Uterus (tissue), 3 donors: ENCODE measurements at regions not wholly inside any gene's neighbourhood (a gene's known extent, or its start where the extent isn't known, plus 50 kb on each side); places are given as distances from the start of the nearest gene placed in this dataset.

ENCODE experiments used
- DNase-seq, 2 donors: peaks; one replicate each; pipeline ENCODE4 v3.0.0-alpha.2; 2019 to 2020
- H3K27ac ChIP-seq, 2 donors: fragments of 200-600 bp; sonication (generic); 1 replicate in 1 of 2; 2 replicates in 1 of 2; pipeline ENCODE4 v1.5.1; 2016 to 2018
- H3K27me3 ChIP-seq, 2 donors: fragments of 200-600 bp; sonication (generic); one replicate each; pipeline ENCODE4 v1.5.1; 2018 to 2019; ENCODE audit warnings: control low read depth in 1 of 2
- H3K36me3 ChIP-seq, 2 donors: fragments of 200-600 bp; sonication (generic); one replicate each; pipeline ENCODE4 v1.5.1; 2019; ENCODE audit warnings: control low read depth in 1 of 2
- H3K4me1 ChIP-seq, 2 donors: fragments of 200-600 bp; sonication (generic); one replicate each; pipeline ENCODE4 v1.5.1; 2018 to 2019; ENCODE audit warnings: control low read depth in 1 of 2
- H3K4me3 ChIP-seq, 2 donors: fragments of 200-600 bp; sonication (generic); 1 replicate in 1 of 2; 2 replicates in 1 of 2; pipeline ENCODE4 v1.5.1; 2018 to 2019; ENCODE audit warnings: mild to moderate bottlenecking in 1 of 2
- H3K9me3 ChIP-seq, 2 donors: fragments of 200-600 bp; sonication (generic); one replicate each; pipeline ENCODE4 v1.5.1; 2019; ENCODE audit warnings: control low read depth in 1 of 2
- POLR2A ChIP-seq, 2 donors: fragments of 450-650 bp; IDR thresholded peaks; one replicate each; pipeline ENCODE4 v1.6.1; 2016; ENCODE audit warnings: antibody characterized with exemption in 2 of 2, mild to moderate bottlenecking in 1 of 2, moderate library complexity in 1 of 2
- intact Hi-C: fragments of 100-400 bp; cut with DNase I; formaldehyde crosslinking; loops from one replicate; pipeline ENCODE4 v1.15.1; 2023; ENCODE audit warnings: low total_unique reads
- TF ChIP-seq, protein P1 (sequence below), 4 experiments: fragments of 200-600 bp in 2 of 4; fragments of 450-650 bp in 2 of 4; sonication (generic) in 2 of 4; IDR thresholded peaks; one replicate each; pipeline ENCODE4 v1.5.1; 2016 to 2019; ENCODE audit warnings: antibody characterized with exemption in 4 of 4, mild to moderate bottlenecking in 2 of 4, moderate library complexity in 1 of 4
- donor health status: DM: yes; HTN: yes; CAD: no.

DNA sequence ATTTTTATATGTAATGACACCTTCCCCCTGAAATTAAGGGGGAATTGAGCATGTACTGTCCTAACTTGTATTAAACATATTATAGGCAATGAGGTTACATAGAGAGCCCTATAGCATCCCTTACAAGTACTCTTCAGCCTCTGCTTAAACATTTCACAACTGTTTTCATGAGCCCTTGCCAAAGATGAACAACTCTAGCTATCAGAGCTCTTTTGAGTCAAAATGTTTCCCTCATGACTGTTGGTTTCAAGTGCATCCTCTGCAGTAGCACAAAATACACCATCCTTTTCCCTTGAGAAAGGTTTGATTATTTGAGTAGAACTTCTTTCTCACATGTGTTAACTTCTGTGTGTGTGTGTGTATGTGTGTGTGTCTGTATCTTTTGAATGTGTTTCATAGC is 1157.6 kb upstream of the CELF2 start:
- DNase-seq: no peak
- H3K4me3 ChIP-seq: no peak overlapping the region
- intact Hi-C loops: no loop called here
- no peak for TF ChIP-seq POLR2A (IDR thresholded peaks at IDR 0.05)
- TF ChIP-seq, protein P1, sequence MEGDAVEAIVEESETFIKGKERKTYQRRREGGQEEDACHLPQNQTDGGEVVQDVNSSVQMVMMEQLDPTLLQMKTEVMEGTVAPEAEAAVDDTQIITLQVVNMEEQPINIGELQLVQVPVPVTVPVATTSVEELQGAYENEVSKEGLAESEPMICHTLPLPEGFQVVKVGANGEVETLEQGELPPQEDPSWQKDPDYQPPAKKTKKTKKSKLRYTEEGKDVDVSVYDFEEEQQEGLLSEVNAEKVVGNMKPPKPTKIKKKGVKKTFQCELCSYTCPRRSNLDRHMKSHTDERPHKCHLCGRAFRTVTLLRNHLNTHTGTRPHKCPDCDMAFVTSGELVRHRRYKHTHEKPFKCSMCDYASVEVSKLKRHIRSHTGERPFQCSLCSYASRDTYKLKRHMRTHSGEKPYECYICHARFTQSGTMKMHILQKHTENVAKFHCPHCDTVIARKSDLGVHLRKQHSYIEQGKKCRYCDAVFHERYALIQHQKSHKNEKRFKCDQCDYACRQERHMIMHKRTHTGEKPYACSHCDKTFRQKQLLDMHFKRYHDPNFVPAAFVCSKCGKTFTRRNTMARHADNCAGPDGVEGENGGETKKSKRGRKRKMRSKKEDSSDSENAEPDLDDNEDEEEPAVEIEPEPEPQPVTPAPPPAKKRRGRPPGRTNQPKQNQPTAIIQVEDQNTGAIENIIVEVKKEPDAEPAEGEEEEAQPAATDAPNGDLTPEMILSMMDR (IDR thresholded peaks at IDR 0.05): no peak
- H3K27ac ChIP-seq: no peak overlapping the region
- no peaks in the 10 kb centered on the region for H3K36me3 ChIP-seq
- H3K9me3 ChIP-seq: no peaks in the 10 kb centered on the region
- H3K4me1 ChIP-seq: no peaks in the 10 kb centered on the region
- no peaks in the 10 kb centered on the region for H3K27me3 ChIP-seq

DNA sequence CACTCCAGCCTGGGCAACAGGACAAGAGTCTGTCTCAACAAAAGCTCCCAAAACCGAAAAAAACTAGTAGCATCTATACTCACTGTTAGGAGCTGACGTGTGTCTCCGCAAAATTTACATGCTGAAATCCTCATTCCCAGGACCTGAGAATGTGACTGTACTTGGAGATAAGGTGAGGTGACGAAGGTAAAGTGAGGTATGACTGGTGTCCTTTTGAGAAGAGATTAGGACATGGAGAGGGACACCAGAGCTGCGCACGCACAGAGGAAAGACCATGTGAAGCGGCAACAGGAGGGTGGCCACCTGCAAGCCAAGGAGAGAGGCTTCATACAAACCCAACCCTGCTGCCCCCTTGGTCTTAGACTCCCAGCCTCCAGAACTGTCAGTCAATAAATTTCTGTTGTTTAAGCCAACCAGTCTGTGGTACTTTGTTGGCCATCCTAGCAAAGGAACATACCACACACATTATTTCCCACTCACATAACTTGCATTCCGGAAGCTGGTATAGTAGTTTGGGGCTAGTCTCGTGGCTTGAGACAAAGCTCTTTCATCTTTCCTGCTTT is 1154.0 kb upstream of the CELF2 start:
- intact Hi-C loops: no loop called here
- H3K4me1 ChIP-seq: no peaks in the 10 kb centered on the region
- TF ChIP-seq POLR2A (IDR thresholded peaks at IDR 0.05): no peak
- TF ChIP-seq, protein P1 (IDR thresholded peaks at IDR 0.05): no peak
- H3K4me3 ChIP-seq: no peak overlapping the region
- H3K9me3 ChIP-seq: no peaks in the 10 kb centered on the region
- DNase-seq: no peak
- H3K36me3 ChIP-seq: no peaks in the 10 kb centered on the region
- no peak overlapping the region for H3K27ac ChIP-seq
- H3K27me3 ChIP-seq: no peaks in the 10 kb centered on the region

DNA sequence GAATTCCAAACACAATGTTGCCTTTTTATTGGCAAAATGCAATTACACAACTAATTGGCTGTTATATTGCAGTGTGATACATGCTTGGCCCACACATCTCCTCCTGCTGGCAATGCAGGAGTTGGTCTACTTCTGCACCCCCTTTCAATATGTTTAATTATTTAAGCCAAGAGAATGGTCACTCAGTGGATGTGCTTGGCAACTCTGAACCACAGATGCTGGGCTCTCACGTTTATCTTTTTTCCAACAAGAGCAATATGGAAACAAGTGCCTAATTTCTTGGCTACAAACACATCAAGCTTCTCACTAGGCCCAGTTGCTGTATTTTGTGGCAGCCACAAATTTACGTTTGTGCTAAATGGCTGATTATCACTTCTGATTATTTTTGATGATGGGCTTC is 1149.2 kb upstream of the CELF2 start:
- intact Hi-C loops: no loop called here
- no peaks in the 10 kb centered on the region for H3K27me3 ChIP-seq
- no peaks in the 10 kb centered on the region for H3K36me3 ChIP-seq
- DNase-seq: no peak
- no peak overlapping the region for H3K4me3 ChIP-seq
- H3K4me1 ChIP-seq: no peaks in the 10 kb centered on the region
- TF ChIP-seq, protein P1 (IDR thresholded peaks at IDR 0.05): no peak
- no peak for TF ChIP-seq POLR2A (IDR thresholded peaks at IDR 0.05)
- no peaks in the 10 kb centered on the region for H3K9me3 ChIP-seq
- H3K27ac ChIP-seq: no peak overlapping the region

DNA sequence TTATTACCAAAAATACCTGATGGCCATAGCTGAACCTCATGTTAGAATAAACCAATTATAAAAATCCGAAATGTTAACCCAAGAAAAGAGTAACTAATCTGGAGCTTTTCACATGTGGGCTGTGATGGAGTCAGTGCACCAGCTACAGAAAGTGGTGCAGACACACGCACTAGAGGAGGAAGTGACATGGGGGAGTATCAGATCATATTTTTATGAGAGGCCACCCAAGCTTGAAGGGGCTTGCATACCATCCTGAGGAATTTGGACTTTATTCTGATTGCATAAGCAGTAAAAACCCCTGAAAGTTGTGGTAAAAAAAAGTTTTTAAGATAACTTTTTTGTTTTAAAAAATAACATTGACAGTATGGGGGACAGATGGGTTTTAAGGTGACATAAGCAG is 1148.5 kb upstream of the CELF2 start:
- H3K4me1 ChIP-seq: no peaks in the 10 kb centered on the region
- no peak for TF ChIP-seq POLR2A (IDR thresholded peaks at IDR 0.05)
- TF ChIP-seq, protein P1 (IDR thresholded peaks at IDR 0.05): no peak
- no peak overlapping the region for H3K4me3 ChIP-seq
- no peaks in the 10 kb centered on the region for H3K36me3 ChIP-seq
- no peaks in the 10 kb centered on the region for H3K9me3 ChIP-seq
- intact Hi-C loops: no loop called here
- DNase-seq: no peak
- no peaks in the 10 kb centered on the region for H3K27me3 ChIP-seq
- no peak overlapping the region for H3K27ac ChIP-seq

DNA sequence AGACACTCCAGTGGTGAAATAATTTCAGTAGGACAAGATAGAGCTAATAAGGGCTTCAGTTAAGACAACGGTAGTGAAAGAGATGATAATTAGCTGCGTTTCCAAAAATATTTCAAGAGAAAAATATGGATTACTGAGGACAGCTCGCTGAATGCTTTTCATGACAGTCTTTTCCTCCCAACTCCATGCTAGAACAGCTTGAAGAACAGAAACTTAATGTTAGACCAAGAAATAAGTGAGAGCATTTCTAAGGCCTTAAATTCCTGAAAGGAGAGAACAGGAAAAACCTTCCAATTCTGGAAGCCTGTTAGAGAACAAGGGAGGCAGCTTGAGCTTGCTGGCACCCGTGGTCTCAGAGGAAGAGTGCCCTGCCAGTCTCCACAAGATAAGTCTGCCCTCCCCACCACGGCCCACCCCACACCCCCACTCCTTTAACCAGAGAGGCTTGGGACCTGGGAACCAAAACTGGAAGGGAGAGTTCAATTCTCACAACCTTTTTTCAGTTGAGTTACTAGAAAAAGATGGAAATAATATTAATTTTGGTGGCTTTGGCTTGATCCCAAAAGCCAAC is 1148.0 kb upstream of the CELF2 start:
- intact Hi-C loops: no loop called here
- no peak overlapping the region for H3K4me3 ChIP-seq
- no peaks in the 10 kb centered on the region for H3K27me3 ChIP-seq
- no peaks in the 10 kb centered on the region for H3K36me3 ChIP-seq
- no peak for DNase-seq
- no peaks in the 10 kb centered on the region for H3K9me3 ChIP-seq
- no peak for TF ChIP-seq POLR2A (IDR thresholded peaks at IDR 0.05)
- TF ChIP-seq, protein P1 (IDR thresholded peaks at IDR 0.05): no peak
- no peaks in the 10 kb centered on the region for H3K4me1 ChIP-seq
- H3K27ac ChIP-seq: no peak overlapping the region
